Liver (tissue), 8 donors: ENCODE measurements at regions not wholly inside any gene's neighbourhood (a gene's known extent, or its start where the extent isn't known, plus 50 kb on each side); places are given as distances from the start of the nearest gene placed in this dataset.

Source experiments
- DNase-seq: peaks from one replicate; pipeline ENCODE4 v3.0.0-alpha.2; 2017; ENCODE audit warnings: low spot score
- H3K27ac ChIP-seq, 2 donors: one replicate each; pipeline ENCODE4 v1.7.0; 2013; ENCODE audit warnings: inconsistent platforms in 2 of 2, low read length in 2 of 2, control low read depth in 1 of 2, low read depth in 1 of 2, mild to moderate bottlenecking in 1 of 2
- H3K27me3 ChIP-seq, 4 donors: one replicate each; pipeline versions ENCODE4 v1.6.1 to v1.7.0; 2013; ENCODE audit warnings: low read length in 3 of 4, inconsistent platforms in 1 of 4, mild to moderate bottlenecking in 1 of 4, moderate library complexity in 1 of 4; ENCODE audit not compliant: control insufficient read depth in 4 of 4, insufficient read depth in 4 of 4
- H3K36me3 ChIP-seq, 4 donors: one replicate each; pipeline versions ENCODE4 v1.6.1 to v1.7.0; 2013; ENCODE audit warnings: low read length in 3 of 4, mild to moderate bottlenecking in 3 of 4, low read depth in 1 of 4, moderate library complexity in 1 of 4; ENCODE audit not compliant: control insufficient read depth in 4 of 4, insufficient read depth in 3 of 4
- H3K4me1 ChIP-seq, 4 donors: one replicate each; pipeline versions ENCODE4 v1.6.1 to v1.7.0; 2013; ENCODE audit warnings: low read length in 3 of 4, mild to moderate bottlenecking in 3 of 4, moderate library complexity in 1 of 4; ENCODE audit not compliant: control insufficient read depth in 4 of 4, insufficient read depth in 4 of 4
- H3K4me3 ChIP-seq, 3 donors: one replicate each; pipeline versions ENCODE4 v1.6.1 to v1.7.0; 2013; ENCODE audit warnings: low read length in 3 of 3, control low read depth in 1 of 3, low read depth in 1 of 3, mild to moderate bottlenecking in 1 of 3
- H3K9ac ChIP-seq, 2 donors: one replicate each; pipeline ENCODE4 v1.7.0; 2013; ENCODE audit warnings: low read length in 2 of 2, mild to moderate bottlenecking in 2 of 2, moderate library complexity in 2 of 2, control low read depth in 1 of 2, low read depth in 1 of 2
- H3K9me3 ChIP-seq, 4 donors: one replicate each; pipeline versions ENCODE4 v1.6.1 to v1.7.0; 2013; ENCODE audit warnings: low read length in 3 of 4; ENCODE audit not compliant: control insufficient read depth in 4 of 4
- ATF3 ChIP-seq: IDR thresholded peaks from 2 replicates; pipeline ENCODE4 v1.6.1; 2016; ENCODE audit warnings: antibody characterized with exemption
- CTCF ChIP-seq: fragments of 150-350 bp; IDR thresholded peaks from 2 replicates; pipeline ENCODE4 v1.5.1; 2017; ENCODE audit warnings: improper control_type of control experiment, low read depth, low read length; ENCODE audit not compliant: missing input control
- EGR1 ChIP-seq, 2 donors: IDR thresholded peaks; 2 replicates each; pipeline ENCODE4 v1.6.1; 2016 to 2018; ENCODE audit warnings: antibody characterized with exemption in 2 of 2, low read depth in 2 of 2
- FOXA1 ChIP-seq: IDR thresholded peaks from 2 replicates; pipeline ENCODE4 v1.6.1; 2016; ENCODE audit warnings: antibody characterized with exemption
- FOXA2 ChIP-seq: IDR thresholded peaks from 2 replicates; pipeline ENCODE4 v1.6.1; 2016; ENCODE audit warnings: antibody characterized with exemption
- GABPA ChIP-seq, 2 donors: IDR thresholded peaks in 1 of 2; conservative IDR thresholded peaks in 1 of 2; 2 replicates each; pipeline ENCODE4 v1.6.1; 2016; ENCODE audit warnings: antibody characterized with exemption in 2 of 2, mild to moderate bottlenecking in 1 of 2, moderate library complexity in 1 of 2
- HNF4A ChIP-seq, 2 donors: conservative IDR thresholded peaks; 2 replicates each; pipeline ENCODE4 v1.6.1; 2016; ENCODE audit warnings: antibody characterized with exemption in 2 of 2, mild to moderate bottlenecking in 2 of 2
- HNF4G ChIP-seq: IDR thresholded peaks from 2 replicates; pipeline ENCODE4 v1.6.1; 2016; ENCODE audit warnings: antibody characterized with exemption
- JUND ChIP-seq, 2 donors: IDR thresholded peaks; 2 replicates each; pipeline ENCODE4 v1.6.1; 2016; ENCODE audit warnings: antibody characterized with exemption in 2 of 2
- MAX ChIP-seq: IDR thresholded peaks from 2 replicates; pipeline ENCODE4 v1.6.1; 2016; ENCODE audit warnings: antibody characterized with exemption
- NR2F2 ChIP-seq: IDR thresholded peaks from 2 replicates; pipeline ENCODE4 v1.6.1; 2016; ENCODE audit warnings: antibody characterized with exemption
- RAD21 ChIP-seq, 2 donors: IDR thresholded peaks; 2 replicates each; pipeline ENCODE4 v1.6.1; 2016; ENCODE audit warnings: antibody characterized with exemption in 2 of 2, mild to moderate bottlenecking in 2 of 2
- REST ChIP-seq: IDR thresholded peaks from 2 replicates; pipeline ENCODE4 v1.6.1; 2016; ENCODE audit warnings: antibody characterized with exemption, mild to moderate bottlenecking
- SP1 ChIP-seq: IDR thresholded peaks from 2 replicates; pipeline ENCODE4 v1.6.1; 2018; ENCODE audit warnings: antibody characterized with exemption, mild to moderate bottlenecking
- TAF1 ChIP-seq: conservative IDR thresholded peaks from 2 replicates; pipeline ENCODE4 v1.6.1; 2016; ENCODE audit warnings: antibody characterized with exemption, mild to moderate bottlenecking
- YY1 ChIP-seq: IDR thresholded peaks from 2 replicates; pipeline ENCODE4 v1.6.1; 2016; ENCODE audit warnings: antibody characterized with exemption, mild to moderate bottlenecking
- ZBTB33 ChIP-seq: IDR thresholded peaks from 2 replicates; pipeline ENCODE4 v1.6.1; 2016; ENCODE audit warnings: antibody characterized with exemption
- WGBS: extraction: QIAGEN DNeasy Blood & Tissue Kit; methylation state at CpG from one replicate; pipeline ENCODE4 v1.1.7; 2013; 5-methylcytosine and 5-hydroxymethylcytosine counted together
- donor health status: healthy.
- donor health status: healthy.
- donor health status: healthy.
- donor health status: healthy.
- donor health status: healthy.

- DNase-seq: peak; percentile 8
- peaks cover 0 to 4% (median 1%) of the 10 kb centered on the region in 4 donors for H3K9me3 ChIP-seq
- no peak overlapping the region for H3K27ac ChIP-seq
- 98% methylated on average over 1 of the region's 1 CpG for WGBS
- H3K4me1 ChIP-seq: no peaks in the 10 kb centered on the region
- no peaks in the 10 kb centered on the region for H3K36me3 ChIP-seq
- H3K9ac ChIP-seq: no peak overlapping the region
- H3K4me3 ChIP-seq: no peak overlapping the region
- H3K27me3 ChIP-seq: peaks cover 0 to 7% (median 1%) of the 10 kb centered on the region in 4 donors
- no peak for TF ChIP-seq SP1
- no peak for TF ChIP-seq HNF4G
- TF ChIP-seq EGR1 (IDR thresholded peaks at IDR 0.05; ENCODE audit: low read depth in 2 of 2): no peak
- TF ChIP-seq CTCF: no peak
- TF ChIP-seq HNF4A (conservative IDR thresholded peaks at IDR 0.05): no peak
- no peak for TF ChIP-seq RAD21 (IDR thresholded peaks at IDR 0.05)
- TF ChIP-seq GABPA (IDR thresholded peaks at IDR 0.05 in 1 of 2, conservative IDR thresholded peaks at IDR 0.05 in 1 of 2): no peak
- TF ChIP-seq NR2F2: no peak
- no peak for TF ChIP-seq JUND (IDR thresholded peaks at IDR 0.05)
- no peak for TF ChIP-seq ZBTB33
- TF ChIP-seq FOXA1: no peak
- TF ChIP-seq MAX: no peak
Observed at GRCh38 chr2:219714681-219715400, 87.4 kb downstream of the SLC4A3 start.

- no peaks in the 10 kb centered on the region for H3K4me1 ChIP-seq
- H3K9ac ChIP-seq: no peak overlapping the region
- no peak for DNase-seq
- H3K9me3 ChIP-seq: peaks cover 0 to 4% (median under 1%) of the 10 kb centered on the region in 4 donors
- H3K4me3 ChIP-seq: no peak overlapping the region
- H3K27me3 ChIP-seq: no peaks in the 10 kb centered on the region
- TF ChIP-seq CTCF (no peak), REST (no peak), FOXA1 (no peak), ATF3 (no peak), HNF4G (no peak), RAD21 (IDR thresholded peaks at IDR 0.05) (no peak), JUND (IDR thresholded peaks at IDR 0.05) (no peak), GABPA (IDR thresholded peaks at IDR 0.05 in 1 of 2, conservative IDR thresholded peaks at IDR 0.05 in 1 of 2) (no peak), TAF1 (no peak), MAX (no peak), EGR1 (IDR thresholded peaks at IDR 0.05; ENCODE audit: low read depth in 2 of 2) (no peak), FOXA2 (no peak), NR2F2 (no peak), SP1 (no peak), YY1 (no peak), HNF4A (conservative IDR thresholded peaks at IDR 0.05) (no peak)
- H3K36me3 ChIP-seq: no peaks in the 10 kb centered on the region
- no peak overlapping the region for H3K27ac ChIP-seq
- WGBS: 74% methylated on average over 3 of the region's 3 CpGs
Observed at GRCh38 chr2:219718066-219718465, 90.6 kb downstream of the SLC4A3 start.
